ENCODE measurements at regions not wholly inside any gene's neighbourhood (a gene's known extent, or its start where the extent isn't known, plus 50 kb on each side); places are given as distances from the start of the nearest gene placed in this dataset.
A peak's percentile ranks its signal among the peaks of the same experiment; 100 is the strongest.
"Not testable (repeated sequence)": the region's sequence is repeated elsewhere in the genome, so short reads cannot be mapped to it uniquely, and the experiment has no call there.

DNA sequence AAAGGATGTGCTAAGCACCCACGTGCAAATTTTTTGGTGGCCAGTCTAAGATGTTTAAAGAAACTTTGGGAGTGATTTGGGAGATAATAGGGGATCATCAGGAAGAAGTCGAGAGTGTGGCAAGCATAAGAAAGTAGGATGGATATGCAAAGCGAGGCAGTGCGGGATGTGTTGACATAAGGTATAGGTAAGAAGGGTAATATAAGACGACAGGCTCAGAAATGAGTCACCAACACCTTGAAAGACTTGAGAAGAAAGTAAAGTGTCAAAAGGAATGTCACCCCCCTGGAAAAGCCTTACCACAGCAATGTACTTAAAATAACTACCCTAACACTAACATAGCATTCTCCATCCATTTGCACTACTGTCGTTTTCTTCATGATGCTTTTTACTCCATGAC, 69.8 kb upstream of the BMP2K start:
- H3K36me3 Mint-ChIP-seq (ENCODE audit: low read depth), result peaks cover 5% of the 10 kb centered on the region
- H3K4me3 Mint-ChIP-seq, result no peak overlapping the region
- peaks cover 19% of the 10 kb centered on the region for H3K9me3 Mint-ChIP-seq
- H3K27ac Mint-ChIP-seq, result no peak overlapping the region
- no peaks in the 10 kb centered on the region for H3K27me3 Mint-ChIP-seq (ENCODE audit: low read depth)
- H3K4me1 Mint-ChIP-seq (ENCODE audit: low read depth), result no peaks in the 10 kb centered on the region

GRCh38 chr4:78707268-78707667, 68.9 kb upstream of the BMP2K start:
- H3K27me3 Mint-ChIP-seq (ENCODE audit: low read depth), result no peaks in the 10 kb centered on the region
- peaks cover 5% of the 10 kb centered on the region for H3K36me3 Mint-ChIP-seq (ENCODE audit: low read depth)
- H3K4me3 Mint-ChIP-seq, result no peak overlapping the region
- no peaks in the 10 kb centered on the region for H3K4me1 Mint-ChIP-seq (ENCODE audit: low read depth)
- H3K9me3 Mint-ChIP-seq, result peaks cover 17% of the 10 kb centered on the region
- H3K27ac Mint-ChIP-seq, result no peak overlapping the region

DNA sequence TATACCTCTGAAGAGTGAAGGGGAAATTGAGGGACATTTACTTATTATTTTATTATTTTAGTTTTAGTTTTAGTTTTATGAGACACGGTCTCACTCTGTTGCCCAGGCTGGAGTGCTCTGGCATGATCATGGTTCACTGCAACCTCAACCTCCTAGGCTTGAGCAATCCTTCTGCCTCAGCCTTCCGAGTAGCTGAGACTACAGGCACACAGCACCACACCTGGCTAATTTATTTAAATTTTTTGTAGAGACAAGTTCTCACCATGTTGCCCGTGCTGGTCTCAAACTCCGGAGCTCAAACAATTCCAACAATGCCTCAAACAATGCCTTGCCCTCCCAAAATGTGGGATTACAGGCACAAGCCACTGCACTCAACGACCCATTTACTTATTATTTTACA, 68.4 kb upstream of the BMP2K start:
- peaks cover 2% of the 10 kb centered on the region for H3K36me3 Mint-ChIP-seq (ENCODE audit: low read depth)
- no peaks in the 10 kb centered on the region for H3K27me3 Mint-ChIP-seq (ENCODE audit: low read depth)
- peaks cover 12% of the 10 kb centered on the region for H3K9me3 Mint-ChIP-seq
- no peaks in the 10 kb centered on the region for H3K4me1 Mint-ChIP-seq (ENCODE audit: low read depth)
- H3K27ac Mint-ChIP-seq, result no peak overlapping the region
- no peak overlapping the region for H3K4me3 Mint-ChIP-seq

GRCh38 chr4:78710536-78710935, 65.6 kb upstream of the BMP2K start:
- Mint-ChIP-seq H3K4me1 (ENCODE audit: low read depth) (no peaks in the 10 kb centered on the region), H3K27ac (no peak overlapping the region), H3K36me3 (ENCODE audit: low read depth) (no peaks in the 10 kb centered on the region), H3K4me3 (no peak overlapping the region), H3K9me3 (no peaks in the 10 kb centered on the region), H3K27me3 (ENCODE audit: low read depth) (no peaks in the 10 kb centered on the region)

- Mint-ChIP-seq H3K27ac (no peak overlapping the region), H3K4me3 (no peak overlapping the region), H3K27me3 (ENCODE audit: low read depth) (no peaks in the 10 kb centered on the region), H3K4me1 (ENCODE audit: low read depth) (no peaks in the 10 kb centered on the region), H3K36me3 (ENCODE audit: low read depth) (no peaks in the 10 kb centered on the region), H3K9me3 (no peaks in the 10 kb centered on the region)
These were observed 64.5 kb upstream of the BMP2K start for GRCh38 chr4:78711676-78712075.

- H3K27me3 Mint-ChIP-seq (ENCODE audit: low read depth); H3K36me3 Mint-ChIP-seq (ENCODE audit: low read depth); H3K9me3 Mint-ChIP-seq; H3K4me1 Mint-ChIP-seq (ENCODE audit: low read depth); H3K27ac Mint-ChIP-seq; H3K4me3 Mint-ChIP-seq: not testable (repeated sequence)
These were observed 61.6 kb upstream of the BMP2K start for GRCh38 chr4:78714598-78714997.

DNA sequence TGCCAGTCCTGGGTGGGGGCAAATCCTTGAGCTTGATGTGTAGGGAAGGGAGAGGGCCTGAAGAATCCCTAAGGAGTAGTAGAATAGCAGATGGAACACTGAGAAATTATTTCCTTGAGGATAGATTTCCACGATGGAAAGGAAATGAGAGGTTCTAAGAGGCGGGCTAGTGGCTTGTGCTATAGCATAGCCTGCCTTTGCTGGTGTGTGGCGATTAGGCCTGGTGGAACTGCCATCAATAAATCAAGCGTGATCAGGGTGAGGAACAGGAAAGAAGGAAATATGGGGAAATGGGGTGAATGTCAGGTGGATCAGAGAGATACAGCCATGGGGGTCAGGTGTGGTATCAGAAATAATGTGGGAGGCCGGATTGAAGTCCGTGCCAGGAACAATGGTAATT, 60.8 kb upstream of the BMP2K start:
- H3K4me3 Mint-ChIP-seq; H3K27me3 Mint-ChIP-seq (ENCODE audit: low read depth); H3K36me3 Mint-ChIP-seq (ENCODE audit: low read depth); H3K4me1 Mint-ChIP-seq (ENCODE audit: low read depth); H3K27ac Mint-ChIP-seq; H3K9me3 Mint-ChIP-seq: not testable (repeated sequence)

- peaks cover 17% of the 10 kb centered on the region for H3K4me1 Mint-ChIP-seq (ENCODE audit: low read depth)
- not testable (repeated sequence) for H3K4me3 Mint-ChIP-seq; H3K27ac Mint-ChIP-seq; H3K27me3 Mint-ChIP-seq (ENCODE audit: low read depth); H3K36me3 Mint-ChIP-seq (ENCODE audit: low read depth); H3K9me3 Mint-ChIP-seq
These were observed 58.4 kb upstream of the BMP2K start for GRCh38 chr4:78717712-78718111.

DNA sequence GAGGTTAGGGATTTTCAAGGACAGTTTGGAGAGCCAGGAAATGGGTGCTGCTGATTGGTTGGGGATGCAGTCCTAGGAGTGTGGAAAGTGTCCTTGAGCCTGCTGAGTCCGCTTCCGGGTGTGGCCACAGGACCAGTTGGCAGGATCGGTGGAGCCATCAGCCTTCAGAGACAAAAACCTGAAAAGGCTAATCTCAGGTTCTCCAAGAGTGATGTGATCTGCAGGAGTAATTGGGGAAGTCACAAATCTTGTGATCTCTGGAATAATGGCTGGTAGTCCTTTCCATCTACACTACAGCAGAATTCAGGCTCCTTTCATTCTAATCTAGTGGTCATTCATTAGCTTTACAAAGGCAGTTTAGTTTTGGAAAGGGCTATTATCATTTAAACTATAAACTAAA, 55.9 kb upstream of the BMP2K start:
- Mint-ChIP-seq H3K36me3 (ENCODE audit: low read depth) (no peaks in the 10 kb centered on the region), H3K4me1 (ENCODE audit: low read depth) (peaks cover 17% of the 10 kb centered on the region), H3K27me3 (ENCODE audit: low read depth) (peaks cover 5% of the 10 kb centered on the region), H3K27ac (no peak overlapping the region), H3K9me3 (no peaks in the 10 kb centered on the region), H3K4me3 (no peak overlapping the region)

GRCh38 chr4:78720994-78721677, 55.0 kb upstream of the BMP2K start:
- peaks cover 5% of the 10 kb centered on the region for H3K27me3 Mint-ChIP-seq (ENCODE audit: low read depth)
- H3K9me3 Mint-ChIP-seq, result no peaks in the 10 kb centered on the region
- H3K36me3 Mint-ChIP-seq (ENCODE audit: low read depth), result no peaks in the 10 kb centered on the region
- H3K4me3 Mint-ChIP-seq, result peak overlapping the region; percentile 66
- peaks cover 17% of the 10 kb centered on the region for H3K4me1 Mint-ChIP-seq (ENCODE audit: low read depth)
- peak overlapping the region; percentile 47 for H3K27ac Mint-ChIP-seq

- Mint-ChIP-seq H3K36me3 (ENCODE audit: low read depth) (no peaks in the 10 kb centered on the region), H3K27me3 (ENCODE audit: low read depth) (peaks cover 5% of the 10 kb centered on the region), H3K4me3 (no peak overlapping the region), H3K9me3 (no peaks in the 10 kb centered on the region), H3K4me1 (ENCODE audit: low read depth) (peaks cover 17% of the 10 kb centered on the region), H3K27ac (no peak overlapping the region)
These were observed 54.4 kb upstream of the BMP2K start for GRCh38 chr4:78721747-78722146.

DNA sequence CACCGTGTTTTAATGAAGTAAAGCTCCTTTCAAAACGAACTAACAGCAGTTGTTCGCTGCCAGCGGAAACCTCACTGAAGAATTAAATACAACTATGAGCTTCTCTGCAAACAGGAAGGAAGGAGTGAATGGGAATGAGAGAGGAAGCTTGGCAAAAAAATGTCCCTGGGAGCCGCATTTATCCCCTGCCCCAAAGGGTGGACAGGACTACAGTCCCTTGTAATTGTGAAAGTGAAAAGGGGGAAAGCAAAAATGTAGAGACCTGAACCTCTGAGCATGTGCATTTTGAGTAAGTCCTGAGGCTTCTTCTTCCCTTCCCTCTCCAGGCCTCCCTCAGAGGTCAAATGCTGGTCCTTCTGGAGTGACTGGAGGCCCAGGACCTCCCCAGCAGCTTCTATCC, 53.8 kb upstream of the BMP2K start:
- H3K27ac Mint-ChIP-seq, result no peak overlapping the region
- H3K4me1 Mint-ChIP-seq (ENCODE audit: low read depth), result peaks cover 17% of the 10 kb centered on the region
- no peaks in the 10 kb centered on the region for H3K36me3 Mint-ChIP-seq (ENCODE audit: low read depth)
- H3K4me3 Mint-ChIP-seq, result no peak overlapping the region
- H3K9me3 Mint-ChIP-seq, result no peaks in the 10 kb centered on the region
- H3K27me3 Mint-ChIP-seq (ENCODE audit: low read depth), result peaks cover 5% of the 10 kb centered on the region

DNA sequence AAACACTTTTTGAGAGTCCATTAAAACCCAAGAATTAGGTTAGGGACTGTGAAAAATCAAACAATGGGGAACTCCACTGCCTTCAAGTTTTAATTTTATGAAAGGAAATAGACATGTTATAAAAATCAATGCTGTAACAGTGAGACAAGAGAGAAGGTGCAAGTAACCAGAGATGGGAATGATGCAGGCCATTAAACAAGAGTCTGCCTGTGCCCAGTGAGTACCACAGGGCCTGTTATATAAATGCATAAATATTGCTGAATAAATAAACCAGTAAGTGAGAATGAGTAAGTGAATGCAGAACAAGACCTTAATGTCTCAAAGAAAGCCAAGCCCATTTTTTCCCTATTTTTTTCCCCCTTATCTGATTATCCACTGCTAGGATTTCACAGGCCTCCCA, 53.3 kb upstream of the BMP2K start:
- H3K9me3 Mint-ChIP-seq, result no peaks in the 10 kb centered on the region
- H3K27me3 Mint-ChIP-seq (ENCODE audit: low read depth), result peaks cover 5% of the 10 kb centered on the region
- H3K4me1 Mint-ChIP-seq (ENCODE audit: low read depth), result peaks cover 17% of the 10 kb centered on the region
- H3K4me3 Mint-ChIP-seq, result no peak overlapping the region
- no peaks in the 10 kb centered on the region for H3K36me3 Mint-ChIP-seq (ENCODE audit: low read depth)
- H3K27ac Mint-ChIP-seq, result no peak overlapping the region

Measured in T-helper 1 cell treated with Interleukin-12 subunit alpha and Interleukin-12 subunit beta and Interleukin-4 antibody, amounts not matched to agents 30 μg/mL and 1 μg/mL, for 36 hours (primary cell).